ENCODE measurements at regions not wholly inside any gene's neighbourhood (a gene's known extent, or its start where the extent isn't known, plus 50 kb on each side); places are given as distances from the start of the nearest gene placed in this dataset.

- TF ChIP-seq REST (IDR thresholded peaks at IDR 0.05; ENCODE audit: low read depth), result no peak
- no peak for TF ChIP-seq TAF1 (IDR thresholded peaks at IDR 0.05; ENCODE audit: low read depth)
- TF ChIP-seq EP300 (IDR thresholded peaks at IDR 0.05; ENCODE audit: borderline replicate concordance), result no peak
- TF ChIP-seq CEBPB (IDR thresholded peaks at IDR 0.05), result no peak
- TF ChIP-seq YY1 (IDR thresholded peaks at IDR 0.05; ENCODE audit: low read depth), result no peak
- no peak for TF ChIP-seq EGR1 (IDR thresholded peaks at IDR 0.05)
Observed at GRCh38 chr5:92703976-92704375, 877.0 kb downstream of the NR2F1-AS1 start.
